Activated CD8-positive, alpha-beta memory T cell treated with anti-CD3 and anti-CD28 coated beads for 36 hours (primary cell): ENCODE measurements at regions not wholly inside any gene's neighbourhood (a gene's known extent, or its start where the extent isn't known, plus 50 kb on each side); places are given as distances from the start of the nearest gene placed in this dataset.
"Not testable (repeated sequence)": the region's sequence is repeated elsewhere in the genome, so short reads cannot be mapped to it uniquely, and the experiment has no call there.

Experiments
- CTCF ChIA-PET: fragments of 350-600 bp; sonication (Branson Sonifier 250); formaldehyde crosslinking; loops from one replicate; lab custom pipeline; 2021; ENCODE audit warnings: antibody characterized with exemption; lab: Charles Lee
- POLR2A ChIA-PET: fragments of 350-600 bp; sonication (Branson Sonifier 250); formaldehyde crosslinking; loops from one replicate; lab custom pipeline; 2021; ENCODE audit warnings: antibody characterized with exemption; lab: Charles Lee

DNA sequence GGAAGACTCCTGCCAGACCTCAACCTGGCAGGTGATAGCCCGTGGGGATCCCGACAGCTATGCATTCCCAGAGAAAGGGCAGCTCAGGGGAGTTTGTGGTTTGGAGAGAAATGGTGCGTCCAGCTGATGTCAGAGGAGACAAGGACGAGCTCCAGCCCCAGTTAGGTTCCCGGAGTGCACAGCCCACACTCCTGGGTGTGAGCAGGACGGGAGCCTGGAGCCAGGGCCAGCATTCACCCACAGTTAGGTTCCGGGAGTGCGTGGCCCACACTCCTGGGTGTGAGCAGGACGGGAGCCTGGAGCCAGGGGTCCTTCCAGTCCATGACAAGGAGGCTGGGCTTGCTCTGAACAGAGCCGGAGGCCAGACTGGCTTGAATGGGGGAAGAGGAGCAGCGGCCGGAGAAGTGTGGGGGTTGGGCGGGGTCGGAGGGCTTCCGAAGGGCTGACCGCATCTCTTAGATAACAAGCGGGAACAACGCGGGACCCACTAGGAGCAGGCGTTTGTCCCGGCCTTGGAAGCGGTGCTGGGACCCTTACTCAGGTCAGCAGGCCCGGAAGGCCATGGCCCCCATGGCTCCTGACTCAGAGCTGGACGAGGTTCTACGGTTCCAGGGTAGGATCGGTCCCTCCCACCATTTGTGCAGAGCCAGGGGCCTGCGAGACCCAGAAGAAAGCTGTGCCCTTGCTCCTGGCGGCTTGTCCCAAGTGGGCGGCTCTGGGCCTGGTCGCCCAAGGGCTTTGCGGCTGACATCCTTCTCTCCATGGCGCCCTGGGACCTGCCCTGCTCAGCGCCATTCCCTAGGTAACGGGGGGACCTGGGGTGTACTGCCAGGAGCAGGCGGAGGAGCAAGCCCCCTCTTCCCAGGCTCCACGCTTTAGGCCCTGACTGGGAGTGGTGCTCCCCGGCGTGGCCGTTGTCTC is 185.6 kb downstream of the RTP5 start:
- POLR2A ChIA-PET: no interaction called here
- CTCF ChIA-PET: no interaction called here

DNA sequence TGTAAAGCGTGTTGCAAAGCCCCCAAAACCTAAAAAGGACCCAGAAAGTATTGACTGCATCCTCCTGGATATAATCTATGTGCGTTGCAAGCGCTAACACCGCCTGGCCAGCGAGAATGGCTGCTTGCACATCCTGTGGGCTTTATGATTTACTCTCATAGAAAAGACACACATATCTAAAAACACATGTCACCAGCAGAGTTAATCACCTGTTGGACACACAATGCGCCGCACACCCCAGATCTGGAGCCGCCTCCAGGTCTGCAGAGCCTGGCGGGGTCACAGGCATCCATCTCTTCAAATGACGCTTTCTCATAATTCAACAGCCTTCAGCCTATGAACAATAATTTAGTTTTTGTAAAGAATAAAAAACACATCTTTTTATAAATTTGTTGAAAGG is 186.5 kb downstream of the RTP5 start:
- ChIA-PET CTCF (no interaction called here), POLR2A (no interaction called here)

DNA sequence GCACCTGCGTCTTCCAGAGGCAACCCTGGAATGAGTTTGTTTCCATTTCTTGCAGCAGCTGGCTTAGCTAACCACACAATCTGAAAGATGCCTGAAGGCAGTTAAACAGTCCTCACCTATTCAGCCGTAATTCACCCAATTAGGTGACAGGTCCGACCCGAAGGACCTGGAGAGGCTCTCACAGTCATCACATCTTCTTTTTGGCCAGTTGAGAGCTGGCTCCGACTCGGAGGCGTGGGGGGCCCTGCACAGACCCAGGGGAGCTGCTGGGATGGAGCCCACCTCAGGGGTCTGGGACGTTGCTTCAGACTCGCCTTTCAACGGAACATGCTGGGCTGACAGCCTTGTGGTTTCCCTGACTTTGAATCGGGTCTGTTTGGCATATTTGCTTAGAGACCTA is 187.3 kb downstream of the RTP5 start:
- POLR2A ChIA-PET: no interaction called here

GRCh38 chr2:242057379-242058040 is 188.0 kb downstream of the RTP5 start:
- CTCF ChIA-PET: no interaction called here
- POLR2A ChIA-PET: no interaction called here

More for the DNA sequence above, 187.3 kb downstream of the RTP5 start:
- CTCF ChIA-PET: no interaction called here

DNA sequence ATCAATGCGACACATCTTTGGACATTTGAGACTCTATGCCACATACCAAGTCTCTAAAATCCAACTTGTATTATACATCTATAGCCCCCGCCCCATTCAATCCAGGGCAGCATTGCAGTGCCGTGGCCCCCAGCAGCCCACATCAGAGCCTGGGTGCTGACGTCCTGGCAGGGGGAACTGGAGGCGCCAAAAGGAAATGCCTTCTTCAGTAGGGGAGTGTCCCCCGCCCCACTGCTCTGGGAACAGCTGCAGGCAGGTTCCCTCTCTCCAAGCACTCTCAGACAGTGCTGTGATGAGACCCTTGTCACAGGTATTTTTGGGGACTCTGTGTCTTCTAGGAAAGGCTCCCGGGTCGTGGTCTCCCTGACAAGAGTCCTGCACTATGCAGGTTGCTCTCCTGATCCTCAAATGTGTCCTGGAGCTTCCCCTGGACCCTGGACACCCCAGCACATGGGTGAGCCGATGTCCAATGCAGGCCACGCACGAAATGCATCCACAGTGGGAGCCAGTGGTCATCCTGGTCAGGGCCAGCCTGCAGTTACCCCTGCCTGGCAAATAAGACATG is 188.7 kb downstream of the RTP5 start:
- CTCF ChIA-PET: no interaction called here
- POLR2A ChIA-PET: no interaction called here

DNA sequence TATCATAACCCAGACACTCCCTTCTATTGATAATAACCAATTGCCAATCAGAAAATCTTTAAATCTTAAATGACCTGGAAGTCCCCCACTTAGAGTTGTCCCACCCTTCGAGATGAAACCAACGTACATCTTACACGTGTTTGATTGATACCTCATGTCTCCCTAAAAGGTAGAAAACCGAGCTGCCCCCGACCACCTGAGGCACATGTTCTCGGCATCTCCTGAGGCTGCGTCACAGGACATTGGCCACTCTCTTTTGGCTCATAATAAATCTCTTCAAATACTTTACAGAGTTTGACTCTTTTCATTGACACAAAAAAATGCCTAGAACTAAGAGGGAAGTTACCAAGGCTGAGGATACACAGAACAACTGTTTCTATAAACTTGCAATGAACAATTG is 190.0 kb downstream of the RTP5 start:
- POLR2A ChIA-PET: no interaction called here
- CTCF ChIA-PET: no interaction called here

- POLR2A ChIA-PET: no interaction called here
- CTCF ChIA-PET: no interaction called here
Measured at GRCh38 chr2:242060212-242060835, 190.8 kb downstream of the RTP5 start.

GRCh38 chr2:242061930-242062329 is 192.4 kb downstream of the RTP5 start:
- CTCF ChIA-PET, POLR2A ChIA-PET: not testable (repeated sequence)

DNA sequence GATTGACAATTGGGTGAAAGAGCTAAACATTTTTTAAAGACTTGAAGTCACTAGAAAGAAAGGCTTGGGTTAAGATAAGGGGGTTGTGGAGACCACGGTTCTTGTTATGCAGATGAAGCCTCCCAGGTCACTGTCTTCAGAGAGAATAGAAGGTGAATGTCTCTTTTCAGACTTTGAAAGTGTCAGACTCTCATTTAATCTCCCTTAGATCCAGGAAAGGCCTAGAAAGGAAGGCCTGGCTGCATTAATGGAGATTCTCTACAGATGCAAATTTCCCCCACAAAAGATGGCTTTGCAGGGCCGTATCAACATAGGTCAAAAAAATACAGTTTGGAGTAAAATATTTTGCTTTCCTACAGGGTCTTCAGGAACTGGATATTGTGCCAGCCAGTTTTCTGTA is 193.9 kb downstream of the RTP5 start:
- ChIA-PET POLR2A (no interaction called here), CTCF (no interaction called here)

- ChIA-PET CTCF (no interaction called here), POLR2A (no interaction called here)
Measured at GRCh38 chr2:242063850-242064249, 194.3 kb downstream of the RTP5 start.

DNA sequence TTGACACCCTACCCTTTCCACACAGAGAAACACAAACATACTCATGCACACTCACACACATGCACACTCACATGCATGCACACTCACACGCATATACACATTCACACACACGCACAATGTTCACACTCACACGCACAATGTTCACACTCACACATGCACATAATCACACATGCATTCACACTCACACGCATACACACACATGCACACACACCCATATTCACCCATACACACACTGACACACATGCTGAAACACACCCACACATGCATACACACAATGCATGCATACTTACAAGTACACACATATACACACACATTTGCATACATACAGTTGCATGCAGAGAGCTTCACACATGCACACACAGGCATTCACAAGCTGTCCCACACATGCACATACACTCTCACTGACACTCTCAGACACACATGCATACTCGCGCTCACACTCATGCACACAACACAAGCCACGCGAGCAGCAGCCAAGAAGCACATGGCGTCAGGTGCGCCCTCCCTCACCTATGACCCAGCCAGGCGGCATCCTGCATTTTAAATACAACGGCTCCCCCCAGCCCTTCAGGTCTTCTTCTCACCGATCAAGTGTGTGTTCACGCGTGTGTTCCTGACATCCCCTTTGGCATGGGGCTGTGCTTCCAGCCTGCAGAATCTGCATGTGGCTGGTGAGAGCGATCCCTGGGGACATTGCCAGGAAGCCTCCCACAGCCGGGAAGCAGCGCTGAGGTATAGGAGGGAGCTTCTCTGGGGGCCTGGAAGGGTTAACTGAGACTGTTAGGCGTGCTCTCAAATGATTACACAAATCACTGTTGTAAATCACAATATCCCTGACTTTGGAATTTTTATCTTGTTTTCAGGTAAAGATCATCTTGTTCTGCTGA is 195.1 kb downstream of the RTP5 start:
- CTCF ChIA-PET: no interaction called here
- POLR2A ChIA-PET: no interaction called here

DNA sequence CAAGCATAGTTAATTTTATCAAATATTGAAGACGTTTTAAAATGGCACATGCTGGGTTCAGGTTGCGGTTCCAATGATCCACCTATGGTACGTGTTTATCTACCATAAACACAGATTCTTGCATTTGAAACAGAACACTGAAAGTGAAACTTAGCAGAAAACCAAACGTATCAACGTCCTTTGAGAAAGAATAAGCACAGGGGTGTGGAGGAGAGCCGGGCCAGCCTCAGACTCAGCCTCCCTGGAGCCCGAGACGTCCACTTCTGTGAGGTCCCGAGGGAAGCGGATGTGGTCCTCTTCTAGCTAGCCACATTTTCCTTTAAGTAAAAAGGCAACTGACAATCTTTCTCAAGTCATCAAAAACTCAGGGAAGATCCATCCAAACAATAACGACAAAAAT is 195.9 kb downstream of the RTP5 start:
- ChIA-PET CTCF (interaction anchor here (0.6 kb wide), 1 partner anchor 887 kb away, joined by 3 read pairs; no protein-coding TSS in a partner anchor), POLR2A (no interaction called here)

DNA sequence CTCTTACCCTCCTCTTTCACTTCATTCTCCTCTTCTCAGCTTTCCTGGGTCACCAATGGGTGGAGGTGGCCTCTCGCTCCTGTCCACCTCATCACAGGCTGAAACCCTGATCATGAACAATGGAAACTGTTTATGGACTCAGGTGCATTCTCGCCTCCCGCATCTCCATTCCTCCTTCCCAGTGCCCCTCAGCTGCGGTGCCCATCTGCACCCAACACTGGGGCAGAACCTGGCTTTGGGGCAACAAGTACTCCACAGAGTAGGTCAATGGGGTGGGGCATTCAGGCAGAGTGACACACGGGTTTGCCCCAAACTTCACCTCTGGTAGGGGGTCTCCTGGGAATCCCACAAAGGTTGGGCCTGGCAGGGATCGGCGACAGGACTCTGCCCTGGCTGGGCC is 199.5 kb downstream of the RTP5 start:
- POLR2A ChIA-PET: no interaction called here
- CTCF ChIA-PET: no interaction called here

DNA sequence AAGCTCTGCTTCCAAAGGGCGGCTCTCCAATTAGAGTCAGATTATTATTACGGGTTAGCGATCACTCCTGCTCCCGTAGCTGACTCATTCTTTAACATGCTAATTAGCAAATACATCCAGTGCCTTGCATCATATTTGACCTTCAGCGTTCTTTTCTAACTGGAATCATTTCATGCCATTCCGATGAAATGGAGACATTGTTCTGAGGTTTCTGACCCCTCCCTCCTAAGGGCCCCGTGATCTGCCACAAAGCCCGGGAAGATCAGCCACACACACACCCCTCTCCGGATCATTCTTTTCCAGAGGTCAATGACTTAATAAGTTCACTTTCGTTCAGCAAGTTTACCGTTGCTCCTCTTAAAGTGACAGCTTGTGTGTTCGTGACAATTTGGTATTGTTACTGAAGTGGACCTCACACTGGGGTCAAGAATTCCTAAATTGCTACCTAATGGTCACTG is 200.4 kb downstream of the RTP5 start:
- CTCF ChIA-PET, POLR2A ChIA-PET: not testable (repeated sequence)

- POLR2A ChIA-PET, CTCF ChIA-PET: not testable (repeated sequence)
Measured at GRCh38 chr2:242070726-242071125, 201.2 kb downstream of the RTP5 start.

GRCh38 chr2:242071377-242071776 is 201.8 kb downstream of the RTP5 start:
- POLR2A ChIA-PET, CTCF ChIA-PET: not testable (repeated sequence)

- POLR2A ChIA-PET, CTCF ChIA-PET: not testable (repeated sequence)
Measured at GRCh38 chr2:242071936-242072335, 202.4 kb downstream of the RTP5 start.

GRCh38 chr2:242075168-242075567 is 205.6 kb downstream of the RTP5 start:
- ChIA-PET CTCF (no interaction called here), POLR2A (no interaction called here)

DNA sequence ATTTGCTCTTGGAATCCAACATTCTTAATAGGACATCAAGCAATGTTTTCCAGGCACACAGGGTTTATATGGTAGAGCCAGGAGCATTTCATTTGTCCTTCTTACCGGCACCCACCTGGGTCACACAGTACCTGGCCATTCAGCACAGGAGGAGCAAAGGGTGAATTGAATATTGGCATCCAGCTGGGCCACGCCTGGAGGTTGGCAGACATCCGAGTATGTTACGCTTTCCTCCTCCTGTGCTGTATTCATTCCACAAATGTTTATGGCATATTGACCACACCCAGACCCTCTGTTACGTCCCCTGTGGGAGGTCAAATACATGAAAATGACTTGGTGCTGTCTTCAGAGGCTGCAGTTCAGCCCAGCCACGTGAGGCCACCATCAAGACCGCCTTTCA is 206.2 kb downstream of the RTP5 start:
- CTCF ChIA-PET: no interaction called here
- POLR2A ChIA-PET: no interaction called here
